HFFc6 (cell line): ENCODE measurements at regions not wholly inside any gene's neighbourhood (a gene's known extent, or its start where the extent isn't known, plus 50 kb on each side); places are given as distances from the start of the nearest gene placed in this dataset.

Experiments used
- DNase-seq: peaks from one replicate; pipeline ENCODE4 v3.0.0-alpha.2; 2018
- H3K27ac Mint-ChIP-seq: 2 replicates; pipeline ENCODE4 v1.8.0; 2020; ENCODE audit warnings: mild to moderate bottlenecking, mixed read lengths
- H3K27me3 Mint-ChIP-seq: 2 replicates; pipeline ENCODE4 v1.8.0; 2021; ENCODE audit warnings: mild to moderate bottlenecking, moderate library complexity, mixed read lengths; ENCODE audit not compliant: insufficient read depth
- H3K36me3 Mint-ChIP-seq: 2 replicates; pipeline ENCODE4 v1.8.0; 2021; ENCODE audit warnings: low read depth, mixed read lengths
- H3K4me1 Mint-ChIP-seq: 2 replicates; pipeline ENCODE4 v1.8.0; 2020; ENCODE audit warnings: low read depth, mixed read lengths
- H3K4me3 Mint-ChIP-seq: 2 replicates; pipeline ENCODE4 v1.8.0; 2020; ENCODE audit warnings: mild to moderate bottlenecking, moderate library complexity, mixed read lengths
- H3K9me3 Mint-ChIP-seq: 2 replicates; pipeline ENCODE4 v1.8.0; 2020; ENCODE audit warnings: mild to moderate bottlenecking, mixed read lengths
- TF ChIP-seq, protein P1 (sequence below): fragments of 200-600 bp; sonication (generic); IDR thresholded peaks from 2 replicates; pipeline ENCODE4 v1.5.0; 2021; ENCODE audit warnings: antibody characterized with exemption, mild to moderate bottlenecking

DNA sequence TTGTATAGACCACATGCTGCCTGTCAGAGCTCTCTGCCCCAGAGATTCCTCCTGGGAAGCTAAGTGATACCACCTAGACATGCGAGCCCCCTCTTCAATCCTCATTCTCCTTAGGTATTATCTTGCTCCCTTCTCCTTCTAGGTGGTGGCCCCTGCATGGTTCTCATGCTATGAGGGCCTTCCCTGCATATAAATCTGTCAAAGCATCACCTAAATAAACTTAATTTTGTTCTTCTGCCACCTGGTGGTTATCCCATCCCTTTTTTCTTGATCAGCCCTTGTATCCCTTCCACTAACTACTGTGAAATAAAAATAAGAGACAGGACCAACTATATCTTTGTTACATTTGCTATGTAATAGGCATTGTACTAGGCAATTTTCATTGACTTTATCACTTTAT lies 242.1 kb downstream of the CDC14C start:
- peaks cover 32% of the 10 kb centered on the region for H3K9me3 Mint-ChIP-seq
- no peak for DNase-seq
- no peak overlapping the region for H3K4me3 Mint-ChIP-seq
- H3K27me3 Mint-ChIP-seq: no peaks in the 10 kb centered on the region
- no peaks in the 10 kb centered on the region for H3K4me1 Mint-ChIP-seq
- no peaks in the 10 kb centered on the region for H3K36me3 Mint-ChIP-seq
- H3K27ac Mint-ChIP-seq: no peak overlapping the region
- TF ChIP-seq, protein P1, sequence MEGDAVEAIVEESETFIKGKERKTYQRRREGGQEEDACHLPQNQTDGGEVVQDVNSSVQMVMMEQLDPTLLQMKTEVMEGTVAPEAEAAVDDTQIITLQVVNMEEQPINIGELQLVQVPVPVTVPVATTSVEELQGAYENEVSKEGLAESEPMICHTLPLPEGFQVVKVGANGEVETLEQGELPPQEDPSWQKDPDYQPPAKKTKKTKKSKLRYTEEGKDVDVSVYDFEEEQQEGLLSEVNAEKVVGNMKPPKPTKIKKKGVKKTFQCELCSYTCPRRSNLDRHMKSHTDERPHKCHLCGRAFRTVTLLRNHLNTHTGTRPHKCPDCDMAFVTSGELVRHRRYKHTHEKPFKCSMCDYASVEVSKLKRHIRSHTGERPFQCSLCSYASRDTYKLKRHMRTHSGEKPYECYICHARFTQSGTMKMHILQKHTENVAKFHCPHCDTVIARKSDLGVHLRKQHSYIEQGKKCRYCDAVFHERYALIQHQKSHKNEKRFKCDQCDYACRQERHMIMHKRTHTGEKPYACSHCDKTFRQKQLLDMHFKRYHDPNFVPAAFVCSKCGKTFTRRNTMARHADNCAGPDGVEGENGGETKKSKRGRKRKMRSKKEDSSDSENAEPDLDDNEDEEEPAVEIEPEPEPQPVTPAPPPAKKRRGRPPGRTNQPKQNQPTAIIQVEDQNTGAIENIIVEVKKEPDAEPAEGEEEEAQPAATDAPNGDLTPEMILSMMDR: peak; percentile 24; the same call in 1 of the 2 replicates

DNA sequence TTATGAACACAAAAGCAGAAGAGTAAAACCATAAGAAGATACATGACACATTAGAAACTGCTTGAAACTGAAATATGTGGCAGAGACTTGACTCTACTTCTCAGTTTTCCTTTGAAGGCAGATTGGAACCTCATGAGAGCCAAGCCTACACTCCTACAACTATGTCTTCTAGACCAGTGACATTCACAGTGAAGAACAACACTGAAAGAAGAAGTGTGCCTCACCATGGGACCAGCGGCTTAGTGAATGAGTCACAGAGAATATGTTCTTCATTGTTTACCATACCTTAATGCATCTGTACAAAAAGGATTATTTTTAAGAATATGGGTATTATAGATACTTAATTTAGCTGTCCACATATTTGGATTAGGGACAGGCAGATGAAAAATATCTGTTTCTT lies 248.3 kb downstream of the CDC14C start:
- Mint-ChIP-seq H3K36me3 (no peaks in the 10 kb centered on the region), H3K4me1 (no peaks in the 10 kb centered on the region), H3K27me3 (no peaks in the 10 kb centered on the region), H3K27ac (no peak overlapping the region), H3K4me3 (no peak overlapping the region), H3K9me3 (peaks cover 39% of the 10 kb centered on the region)
- no peak for DNase-seq
- TF ChIP-seq, protein P1: no peak

DNA sequence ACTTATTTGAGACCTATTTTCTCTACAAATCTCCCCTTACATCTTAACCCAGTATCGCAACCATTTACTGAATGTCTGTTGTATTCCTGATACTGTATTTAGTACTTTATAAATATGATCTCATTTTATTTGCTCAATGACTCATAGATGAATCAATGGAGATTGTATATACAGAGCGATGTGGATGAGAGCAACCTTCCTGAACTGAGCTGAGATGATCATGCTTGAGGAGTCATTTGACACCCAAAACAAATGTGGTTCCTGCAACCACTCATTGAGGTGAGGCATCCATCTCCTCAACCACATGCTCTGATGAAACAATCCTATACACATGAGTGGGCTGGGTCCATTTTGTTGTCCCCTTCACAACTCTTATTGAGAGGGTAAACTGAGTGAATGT lies 250.0 kb downstream of the CDC14C start:
- no peaks in the 10 kb centered on the region for H3K4me1 Mint-ChIP-seq
- peaks cover 43% of the 10 kb centered on the region for H3K9me3 Mint-ChIP-seq
- H3K27me3 Mint-ChIP-seq: no peaks in the 10 kb centered on the region
- no peak for DNase-seq
- no peaks in the 10 kb centered on the region for H3K36me3 Mint-ChIP-seq
- no peak overlapping the region for H3K4me3 Mint-ChIP-seq
- H3K27ac Mint-ChIP-seq: no peak overlapping the region
- TF ChIP-seq, protein P1: no peak

DNA sequence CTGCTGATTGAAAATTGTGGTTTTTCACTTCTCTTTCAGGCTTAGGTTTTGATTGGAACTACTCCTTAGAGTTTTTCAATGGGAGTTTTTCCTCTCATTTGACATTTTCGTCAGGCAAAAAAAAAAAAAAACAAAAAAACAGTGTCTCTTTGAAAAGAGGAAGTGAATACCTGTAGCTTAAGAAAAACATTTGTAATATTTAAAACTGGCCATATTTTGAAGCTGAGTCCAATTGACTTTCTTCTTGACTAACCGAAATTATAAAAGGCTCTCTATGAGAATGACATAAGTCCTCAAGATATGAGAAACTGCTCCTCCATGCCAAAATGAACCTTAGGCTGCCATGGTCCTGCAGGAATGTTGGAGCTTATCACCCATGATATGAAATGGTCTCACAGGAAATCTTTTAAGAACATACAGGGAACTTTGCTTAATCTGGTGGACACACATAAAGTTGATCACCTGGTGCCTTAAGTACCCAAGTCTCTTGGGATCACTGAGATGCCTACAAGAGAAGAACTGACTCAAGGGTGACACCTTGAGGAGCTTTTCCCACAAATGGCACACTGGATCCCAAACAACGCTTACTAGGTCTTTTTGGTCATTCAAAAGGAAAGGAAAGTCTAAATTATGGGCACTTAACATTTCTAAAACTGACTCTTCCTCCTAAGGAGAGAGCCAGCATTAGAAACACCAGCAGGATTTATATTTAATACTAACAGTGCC lies 263.4 kb downstream of the CDC14C start:
- TF ChIP-seq, protein P1: no peak
- H3K36me3 Mint-ChIP-seq: no peaks in the 10 kb centered on the region
- no peaks in the 10 kb centered on the region for H3K27me3 Mint-ChIP-seq
- no peak overlapping the region for H3K27ac Mint-ChIP-seq
- DNase-seq: no peak
- H3K9me3 Mint-ChIP-seq: peaks cover 34% of the 10 kb centered on the region
- H3K4me3 Mint-ChIP-seq: no peak overlapping the region
- H3K4me1 Mint-ChIP-seq: no peaks in the 10 kb centered on the region

DNA sequence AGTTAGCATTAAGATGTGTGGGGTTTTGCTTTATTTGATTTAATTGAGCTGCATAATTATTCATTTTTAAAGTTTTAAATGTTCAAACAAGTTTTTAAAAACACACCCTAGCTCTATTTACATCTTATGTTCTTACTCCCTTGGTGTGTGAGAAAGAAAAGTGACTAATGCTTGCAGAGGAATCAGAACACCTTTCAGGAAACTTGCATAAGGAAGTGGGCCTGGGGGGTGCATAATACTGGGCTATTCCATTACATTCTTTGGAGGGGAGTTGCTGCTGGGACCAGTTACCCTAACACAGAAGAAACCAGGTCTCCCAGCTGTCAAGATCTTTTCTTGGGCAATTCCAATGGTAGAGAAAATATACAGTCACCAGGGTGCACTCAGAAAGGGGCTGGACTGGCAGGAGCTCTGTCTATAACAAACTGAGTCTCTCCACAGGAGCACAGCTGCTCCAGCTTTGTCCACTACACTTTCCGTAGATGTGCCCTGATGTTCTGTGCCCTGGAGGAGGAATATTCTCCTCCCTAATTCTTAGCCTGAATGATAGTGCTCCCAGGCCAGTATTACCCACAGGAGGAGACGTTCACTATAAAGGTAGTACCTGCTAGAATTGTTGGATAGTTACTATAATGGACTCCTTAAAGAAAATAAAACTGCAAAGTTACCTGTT lies 304.2 kb downstream of the CDC14C start:
- no peak for DNase-seq
- H3K27me3 Mint-ChIP-seq: no peaks in the 10 kb centered on the region
- no peaks in the 10 kb centered on the region for H3K36me3 Mint-ChIP-seq
- no peaks in the 10 kb centered on the region for H3K4me1 Mint-ChIP-seq
- TF ChIP-seq, protein P1: no peak
- no peak overlapping the region for H3K4me3 Mint-ChIP-seq
- no peak overlapping the region for H3K27ac Mint-ChIP-seq
- peaks cover 48% of the 10 kb centered on the region for H3K9me3 Mint-ChIP-seq
